Epidermal melanocyte (primary cell): ENCODE measurements at regions not wholly inside any gene's neighbourhood (a gene's known extent, or its start where the extent isn't known, plus 50 kb on each side); places are given as distances from the start of the nearest gene placed in this dataset.
"Not testable (repeated sequence)": the region's sequence is repeated elsewhere in the genome, so short reads cannot be mapped to it uniquely, and the experiment has no call there.

ENCODE experiments used
- DNase-seq: peaks from one replicate; pipeline ENCODE4 v3.0.0; 2011; ENCODE audit warnings: low spot score; ENCODE audit not compliant: insufficient read length

GRCh38 chrX:13955975-13956374, 73.7 kb downstream of the GEMIN8 start:
- DNase-seq, result no peak

GRCh38 chrX:13955095-13955647, 74.5 kb downstream of the GEMIN8 start:
- no peak for DNase-seq

- no peak for DNase-seq
These were observed 77.1 kb downstream of the GEMIN8 start for GRCh38 chrX:13952581-13952980.

- not testable (repeated sequence) for DNase-seq
These were observed 83.5 kb downstream of the GEMIN8 start for GRCh38 chrX:13946223-13946622.

GRCh38 chrX:13945787-13946186, 83.9 kb downstream of the GEMIN8 start:
- not testable (repeated sequence) for DNase-seq

- DNase-seq, result no peak
These were observed 89.0 kb downstream of the GEMIN8 start for GRCh38 chrX:13940671-13941070.

GRCh38 chrX:13939741-13940597, 89.7 kb downstream of the GEMIN8 start:
- no peak for DNase-seq

DNA sequence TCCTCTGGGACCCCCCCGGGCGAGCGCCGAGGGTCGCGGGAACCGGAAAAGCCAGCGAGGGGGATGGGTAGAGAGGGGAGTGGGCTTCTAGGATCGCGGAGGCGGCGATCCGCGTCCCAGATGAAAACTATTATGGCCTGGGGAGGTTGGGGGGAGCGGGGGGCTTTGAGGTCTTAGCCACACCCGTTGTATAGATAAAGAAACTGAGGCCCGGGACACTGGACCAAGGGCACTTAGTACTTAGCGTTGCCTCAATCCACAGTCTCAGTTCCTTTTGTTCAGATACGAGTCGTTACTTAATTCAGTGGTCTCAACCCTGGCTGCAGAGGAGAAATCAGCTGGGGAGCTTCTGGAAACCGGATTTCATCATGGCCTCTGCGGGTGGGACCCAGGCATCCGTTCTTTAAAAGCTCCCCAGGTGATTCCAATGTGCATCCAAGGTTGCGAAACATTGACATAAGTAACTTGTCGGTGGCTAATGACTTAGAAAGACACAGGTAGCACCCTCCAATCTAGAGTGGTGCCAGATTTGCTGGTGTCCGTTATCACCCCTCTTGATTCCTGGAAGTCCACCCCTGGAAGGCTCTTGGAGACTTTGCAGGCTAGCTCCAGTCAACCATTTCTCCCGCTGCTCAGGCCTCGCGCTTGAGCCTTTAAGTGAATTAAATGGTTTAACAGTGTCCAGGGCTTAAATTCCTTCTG, 90.7 kb downstream of the GEMIN8 start:
- no peak for DNase-seq

DNA sequence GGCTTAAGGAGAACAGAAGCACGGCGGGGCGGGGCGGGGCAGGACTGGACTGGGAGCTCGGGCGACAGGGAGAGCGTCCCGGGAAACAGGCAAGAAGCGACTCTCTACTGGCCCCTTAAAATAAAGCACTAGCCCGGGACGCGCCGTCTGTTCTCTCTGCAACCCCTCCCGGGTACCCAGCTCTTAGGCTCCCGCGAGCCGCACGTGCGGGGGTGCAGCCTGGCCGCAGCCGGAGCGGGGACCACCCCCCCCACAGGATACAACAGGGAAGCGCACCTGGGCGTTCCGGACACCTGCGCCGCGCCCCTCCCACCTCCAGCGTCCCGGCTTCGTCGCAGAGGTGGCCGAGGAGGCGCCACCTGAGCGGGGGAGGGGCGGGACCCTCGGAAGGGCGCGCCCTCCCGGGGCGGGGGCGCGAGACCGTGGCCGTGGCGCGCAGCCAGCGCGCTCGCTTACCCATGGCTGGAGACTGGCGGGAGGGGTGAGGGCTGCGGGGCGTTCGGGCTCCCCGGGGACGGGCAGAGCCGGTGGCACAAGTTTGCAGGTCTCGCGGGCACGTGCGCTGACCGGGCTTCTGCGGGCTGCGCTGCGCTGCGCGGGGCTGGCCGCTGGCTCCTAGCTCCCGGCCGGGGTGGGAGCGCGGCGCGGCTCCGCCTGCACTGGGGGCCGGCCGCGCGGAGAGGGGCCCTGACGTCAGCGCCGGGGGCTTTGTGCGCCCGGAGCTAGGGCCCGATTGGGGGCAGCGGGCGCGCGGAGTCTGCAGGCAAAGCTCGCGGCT, 91.5 kb downstream of the GEMIN8 start:
- no peak for DNase-seq

DNA sequence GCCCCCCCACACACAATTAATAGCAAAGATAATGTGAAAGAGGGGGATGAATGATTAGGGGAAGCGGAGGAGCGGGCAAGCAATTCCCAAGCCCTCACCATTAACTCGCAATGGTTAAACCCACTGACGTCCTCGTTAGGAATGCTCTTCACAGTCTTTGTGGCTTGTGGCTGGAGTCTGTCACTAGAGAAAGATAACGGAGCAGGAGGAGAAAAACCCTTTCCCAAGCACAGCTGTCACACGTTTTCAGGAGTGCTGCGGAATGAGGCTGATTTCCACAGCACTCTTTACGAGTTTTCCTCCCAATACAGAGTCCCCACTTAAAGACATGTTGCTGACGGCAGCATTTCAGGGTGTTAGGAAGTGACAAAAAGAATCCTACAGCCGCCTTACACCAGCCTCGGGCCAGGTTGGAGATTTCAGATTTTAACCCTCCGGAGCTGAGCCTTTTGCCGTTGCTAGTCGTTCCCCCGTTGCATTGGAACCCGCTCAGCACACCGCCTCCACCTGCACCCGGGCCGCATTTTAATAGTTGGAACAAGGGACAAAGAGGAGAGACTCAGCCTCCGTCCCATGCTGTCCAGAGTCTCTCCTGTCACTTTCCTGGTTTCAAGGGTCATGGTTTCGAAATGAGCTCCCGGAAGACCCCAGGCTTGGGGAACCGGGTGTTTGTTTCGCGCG, 92.2 kb downstream of the GEMIN8 start:
- no peak for DNase-seq

DNA sequence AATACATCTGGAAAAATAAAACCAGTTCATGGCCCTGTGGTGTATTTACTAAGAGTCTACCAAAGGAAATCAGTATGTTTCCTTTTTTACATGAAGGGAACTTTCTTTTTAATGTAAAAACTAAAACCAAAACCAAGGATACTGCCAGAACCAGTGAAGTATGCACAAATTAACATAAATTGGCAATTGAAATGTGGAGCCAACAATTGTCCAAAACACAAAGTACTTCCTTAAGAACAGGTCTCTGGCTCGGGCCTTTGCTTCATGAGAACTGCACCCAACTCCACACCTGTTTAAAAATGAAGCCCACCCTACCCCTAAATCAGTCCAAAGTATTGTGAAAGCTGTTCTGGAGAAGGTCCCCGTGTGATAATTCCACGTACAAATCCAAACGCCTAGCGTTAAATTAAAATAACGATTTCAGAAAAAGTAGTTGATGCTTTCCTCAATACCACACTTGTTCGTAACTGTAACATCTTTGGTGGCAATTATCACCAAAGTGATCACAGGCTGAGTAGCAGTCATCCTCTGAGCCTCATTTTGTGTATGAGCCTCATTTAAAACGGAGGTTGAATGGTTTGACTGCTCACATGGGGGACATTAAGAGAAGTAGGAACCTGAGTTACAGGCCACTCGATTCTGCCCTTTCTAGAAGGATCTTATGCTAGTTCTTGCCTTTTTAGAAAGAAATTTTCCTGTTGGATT, 93.0 kb downstream of the GEMIN8 start:
- no peak for DNase-seq

- no peak for DNase-seq
These were observed 95.0 kb downstream of the GEMIN8 start for GRCh38 chrX:13934731-13935130.

GRCh38 chrX:13933851-13934250, 95.8 kb downstream of the GEMIN8 start:
- no peak for DNase-seq

DNA sequence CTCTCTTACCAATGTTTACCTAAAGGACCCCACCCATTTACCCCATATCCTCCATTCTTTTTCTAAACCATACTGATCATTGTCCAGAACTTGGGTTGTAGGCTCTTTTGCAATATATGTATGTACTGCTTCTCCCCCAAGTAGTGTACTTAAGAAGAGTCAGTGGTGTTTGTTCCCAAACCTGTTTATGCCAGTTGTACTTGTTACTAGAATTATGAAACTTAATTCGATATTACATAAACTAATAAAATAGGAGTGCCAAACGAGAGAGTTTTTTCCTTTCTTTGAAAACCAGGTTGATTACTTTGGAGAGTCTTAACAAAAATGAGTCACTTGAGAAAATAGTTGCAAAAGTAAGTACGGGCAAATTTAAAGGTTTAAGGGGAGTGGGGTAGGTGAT, 96.3 kb downstream of the GEMIN8 start:
- no peak for DNase-seq

- DNase-seq, result peak; percentile 19
These were observed 97.3 kb downstream of the GEMIN8 start for GRCh38 chrX:13932416-13932815.

DNA sequence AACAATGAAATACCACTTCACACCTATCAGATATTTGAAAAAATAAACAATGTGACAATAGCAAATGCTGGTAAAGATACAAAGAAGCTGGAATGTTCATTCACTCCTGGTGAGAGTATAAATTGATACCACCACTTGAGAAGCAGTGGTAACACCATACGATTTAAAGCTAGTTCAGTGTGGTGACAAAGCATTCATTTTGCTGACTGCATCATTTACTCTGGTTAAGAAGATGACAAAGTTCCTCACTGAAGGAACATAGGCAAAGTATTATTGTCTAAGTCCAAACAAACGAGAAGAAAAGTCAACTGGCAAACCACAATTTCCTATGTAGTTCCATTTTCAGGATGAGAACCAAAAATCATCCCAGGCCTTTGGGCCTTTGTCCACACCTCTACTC, 102.5 kb downstream of the GEMIN8 start:
- no peak for DNase-seq

GRCh38 chrX:13923845-13924244, 105.8 kb downstream of the GEMIN8 start:
- no peak for DNase-seq

DNA sequence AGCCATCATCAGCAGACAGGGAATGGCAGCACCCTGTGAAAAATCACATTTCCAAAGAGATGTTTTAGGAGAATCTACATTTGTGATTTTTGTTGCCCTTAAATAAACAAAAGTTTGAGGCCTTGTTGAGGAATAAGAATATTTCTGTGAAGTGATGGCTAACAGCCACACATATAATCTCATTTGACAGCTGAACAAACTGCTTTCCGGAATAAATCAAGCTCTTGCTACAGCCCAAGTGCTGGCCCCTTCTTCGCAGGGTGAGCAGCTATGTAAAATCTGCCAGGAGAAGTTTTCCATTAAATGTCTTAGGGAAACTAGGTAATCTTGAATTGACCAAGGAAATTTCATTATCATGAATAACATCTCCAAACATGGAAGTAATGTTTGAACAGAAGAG, 106.4 kb upstream of the GPM6B start:
- no peak for DNase-seq

DNA sequence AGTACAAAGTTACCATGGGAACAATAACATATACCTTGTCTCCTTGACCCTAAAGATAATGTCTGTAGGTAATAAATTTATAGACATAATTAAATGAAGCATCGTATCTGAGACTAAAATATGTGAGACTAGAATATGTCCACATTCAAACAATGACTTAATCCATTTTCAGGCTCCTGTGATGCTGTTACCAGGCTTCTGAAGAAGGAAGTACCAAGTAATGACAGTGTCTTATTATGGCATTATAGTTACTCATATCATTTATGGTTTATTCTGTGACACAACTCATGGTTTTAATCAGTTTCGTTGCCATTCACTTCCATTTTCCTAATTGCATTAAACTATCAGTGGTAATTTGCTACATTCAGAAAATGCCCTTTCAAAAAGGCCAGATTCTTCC, 100.6 kb upstream of the GPM6B start:
- no peak for DNase-seq

DNA sequence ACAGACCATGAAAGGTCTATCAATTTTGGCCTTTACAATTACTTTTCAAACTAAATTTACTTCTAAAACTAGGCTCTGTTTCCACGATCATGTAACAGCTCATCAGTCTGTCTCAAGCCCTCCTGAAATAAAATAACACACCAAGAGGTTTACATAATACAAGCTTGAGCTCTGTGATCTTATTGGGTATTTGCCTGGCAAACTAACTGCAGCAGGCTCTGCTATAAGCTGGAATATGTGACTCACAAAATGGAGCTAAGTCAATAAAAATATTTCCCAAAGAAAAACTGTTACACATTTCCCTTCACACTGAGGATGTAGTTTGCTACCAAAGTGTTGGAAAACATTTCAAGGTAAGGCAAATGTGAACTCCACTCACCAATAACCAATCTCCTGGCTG, 94.7 kb upstream of the GPM6B start:
- no peak for DNase-seq

- DNase-seq, result no peak
These were observed 89.2 kb upstream of the GPM6B start for GRCh38 chrX:13906093-13906492.
